Tibial nerve (tissue), 4 donors: ENCODE measurements at regions not wholly inside any gene's neighbourhood (a gene's known extent, or its start where the extent isn't known, plus 50 kb on each side); places are given as distances from the start of the nearest gene placed in this dataset.

Source experiments
- EP300 ChIP-seq, 2 donors: sonication (generic); formaldehyde crosslinking; IDR thresholded peaks; one replicate each; pipeline ENCODE4 v1.6.1; 2017; ENCODE audit warnings: antibody characterized with exemption in 2 of 2, mild to moderate bottlenecking in 1 of 2
- POLR2A ChIP-seq, 2 donors: fragments of 450-650 bp; IDR thresholded peaks; one replicate each; pipeline ENCODE4 v1.6.1; 2017; ENCODE audit warnings: antibody characterized with exemption in 2 of 2, mild to moderate bottlenecking in 2 of 2, moderate library complexity in 2 of 2
- TF ChIP-seq, protein P1 (sequence below), 5 experiments: fragments of 200-600 bp in 3 of 5; fragments of 450-650 bp in 2 of 5; sonication (generic) in 3 of 5; IDR thresholded peaks; one replicate each; pipeline ENCODE4 v1.5.1; 2016 to 2019; ENCODE audit warnings: antibody characterized with exemption in 5 of 5, mild to moderate bottlenecking in 3 of 5, moderate library complexity in 2 of 5

DNA sequence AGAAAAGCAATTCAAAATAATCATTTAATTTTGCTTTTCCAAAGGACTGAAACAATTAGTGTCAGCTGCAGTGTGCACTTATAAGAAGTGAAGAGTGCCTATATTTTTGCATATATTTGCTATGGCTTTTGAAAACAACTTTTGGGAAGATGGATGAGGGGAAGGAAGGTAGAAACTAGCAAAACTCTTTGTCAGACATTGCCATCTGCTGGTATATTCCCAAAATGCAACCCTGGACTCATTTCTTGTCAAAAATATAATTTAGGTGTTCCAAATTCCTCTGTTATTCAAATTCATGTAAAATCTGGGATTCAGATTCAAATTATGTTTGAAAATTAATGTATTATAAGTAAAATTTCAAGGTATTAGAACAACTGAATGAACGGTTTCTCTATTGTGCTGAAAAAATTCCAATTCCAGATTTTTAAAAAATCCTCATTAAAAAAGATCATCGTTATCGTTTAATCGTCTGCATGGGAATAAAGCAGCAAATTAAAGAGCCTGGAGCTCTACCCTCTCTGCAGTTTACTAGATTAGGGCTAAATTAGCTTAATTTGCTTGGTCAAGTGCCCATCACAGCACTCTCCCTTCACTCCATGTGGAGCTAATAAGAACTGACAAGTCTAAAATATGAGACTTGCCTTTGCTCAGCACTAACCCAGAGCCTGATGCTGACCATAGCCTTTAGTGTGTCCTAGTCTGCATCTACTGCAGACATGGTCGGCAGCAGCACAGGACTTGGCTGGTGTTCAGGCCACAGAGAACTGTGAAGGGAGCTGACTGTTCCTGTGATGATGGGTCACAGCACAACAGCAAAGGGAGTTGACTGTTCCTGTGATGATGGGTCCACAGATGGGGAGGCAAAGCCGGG is 67.9 kb upstream of the MITF start:
- TF ChIP-seq, protein P1, sequence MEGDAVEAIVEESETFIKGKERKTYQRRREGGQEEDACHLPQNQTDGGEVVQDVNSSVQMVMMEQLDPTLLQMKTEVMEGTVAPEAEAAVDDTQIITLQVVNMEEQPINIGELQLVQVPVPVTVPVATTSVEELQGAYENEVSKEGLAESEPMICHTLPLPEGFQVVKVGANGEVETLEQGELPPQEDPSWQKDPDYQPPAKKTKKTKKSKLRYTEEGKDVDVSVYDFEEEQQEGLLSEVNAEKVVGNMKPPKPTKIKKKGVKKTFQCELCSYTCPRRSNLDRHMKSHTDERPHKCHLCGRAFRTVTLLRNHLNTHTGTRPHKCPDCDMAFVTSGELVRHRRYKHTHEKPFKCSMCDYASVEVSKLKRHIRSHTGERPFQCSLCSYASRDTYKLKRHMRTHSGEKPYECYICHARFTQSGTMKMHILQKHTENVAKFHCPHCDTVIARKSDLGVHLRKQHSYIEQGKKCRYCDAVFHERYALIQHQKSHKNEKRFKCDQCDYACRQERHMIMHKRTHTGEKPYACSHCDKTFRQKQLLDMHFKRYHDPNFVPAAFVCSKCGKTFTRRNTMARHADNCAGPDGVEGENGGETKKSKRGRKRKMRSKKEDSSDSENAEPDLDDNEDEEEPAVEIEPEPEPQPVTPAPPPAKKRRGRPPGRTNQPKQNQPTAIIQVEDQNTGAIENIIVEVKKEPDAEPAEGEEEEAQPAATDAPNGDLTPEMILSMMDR (IDR thresholded peaks at IDR 0.05), result peak; percentile 64 to 78 (median 75)
- TF ChIP-seq POLR2A (IDR thresholded peaks at IDR 0.05), result no peak
- no peak for TF ChIP-seq EP300 (IDR thresholded peaks at IDR 0.05)
